ENCODE measurements at regions not wholly inside any gene's neighbourhood (a gene's known extent, or its start where the extent isn't known, plus 50 kb on each side); places are given as distances from the start of the nearest gene placed in this dataset.

DNA sequence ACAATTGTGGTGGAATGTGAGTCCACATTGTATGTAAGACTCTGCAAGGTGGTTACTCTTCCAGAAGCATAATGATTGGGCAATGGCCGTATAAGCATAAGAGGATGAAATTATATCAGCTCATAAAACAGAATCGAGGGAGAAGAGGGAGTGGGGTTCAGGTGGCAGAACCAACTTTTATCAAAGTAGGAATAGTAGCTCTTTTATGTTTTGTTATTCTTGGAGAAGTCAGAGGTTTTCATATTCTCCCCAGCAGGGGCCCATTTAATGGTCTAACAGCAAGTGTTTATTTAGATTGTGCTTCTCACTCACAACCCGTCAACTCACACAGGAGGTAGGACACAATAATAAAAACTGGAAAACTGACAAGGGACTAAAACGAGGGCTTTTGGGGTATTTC is 291.3 kb upstream of the CD180 start:
- no peak for DNase-seq (ENCODE audit: low spot score)
- FAIRE-seq: no peak

DNA sequence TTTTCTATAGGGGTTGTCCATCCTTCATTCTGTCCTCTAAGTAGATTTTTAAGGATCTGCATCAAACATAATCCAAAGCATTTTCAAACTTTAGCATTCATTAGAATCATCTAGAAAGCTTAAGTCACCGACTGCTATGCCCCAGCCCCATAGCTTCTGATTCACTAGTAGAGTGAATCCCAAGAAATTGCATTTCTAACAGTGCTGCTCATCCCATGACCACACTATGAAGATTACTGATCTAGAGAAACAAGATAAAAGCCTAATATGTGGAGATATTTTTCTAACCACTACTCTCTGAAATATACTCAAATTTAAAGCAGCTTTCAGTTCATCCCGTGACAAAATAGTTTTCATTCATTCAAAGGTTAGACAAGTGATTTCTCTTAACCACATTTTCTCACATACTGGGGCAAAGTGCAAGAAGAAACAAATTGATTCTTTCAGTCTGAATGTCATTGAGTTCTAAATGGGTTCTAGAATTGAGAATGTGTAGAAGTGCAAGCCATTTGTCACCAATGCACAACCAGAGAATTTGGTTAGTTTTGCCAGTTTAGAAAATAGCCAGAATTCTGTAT is 286.9 kb upstream of the CD180 start:
- DNase-seq (ENCODE audit: low spot score): no peak
- no peak for FAIRE-seq

DNA sequence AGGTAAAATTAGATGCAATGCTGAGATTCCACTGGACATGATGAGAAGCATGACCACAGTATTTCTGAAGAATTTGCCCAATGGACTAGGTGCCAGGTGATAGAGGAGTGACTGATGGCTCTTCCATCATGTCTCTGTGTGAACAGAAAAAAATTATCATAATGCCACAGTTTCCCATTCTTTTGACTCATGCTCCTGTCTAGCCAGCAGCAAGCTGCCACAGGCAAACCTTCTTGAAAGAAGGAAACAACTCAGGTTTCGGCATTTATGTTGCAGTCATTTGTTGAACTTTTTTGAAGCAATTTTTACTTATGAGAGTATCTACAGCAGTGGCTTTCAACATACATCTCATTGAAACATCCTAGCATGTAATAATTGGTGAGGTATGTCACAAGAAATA is 284.8 kb upstream of the CD180 start:
- DNase-seq (ENCODE audit: low spot score) (no peak), FAIRE-seq (no peak)

DNA sequence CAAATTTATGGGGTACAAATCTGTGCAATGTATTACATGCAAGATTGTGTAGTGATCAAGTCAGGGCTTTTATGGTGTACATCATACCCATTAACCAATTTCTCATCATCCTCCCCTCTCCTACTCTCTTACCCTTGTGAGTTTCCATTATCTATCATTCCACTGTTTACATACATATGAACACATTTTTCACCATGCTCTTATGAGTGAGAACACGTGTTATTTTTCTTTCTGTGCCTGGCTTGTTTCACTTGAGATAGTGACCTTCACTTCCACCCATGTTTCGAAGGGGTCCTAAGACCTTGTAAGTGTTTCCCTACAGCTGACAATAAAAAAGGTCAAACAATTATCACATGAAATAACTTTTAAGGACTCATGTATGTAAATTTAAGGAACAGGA is 281.7 kb upstream of the CD180 start:
- FAIRE-seq: no peak
- DNase-seq (ENCODE audit: low spot score): no peak

DNA sequence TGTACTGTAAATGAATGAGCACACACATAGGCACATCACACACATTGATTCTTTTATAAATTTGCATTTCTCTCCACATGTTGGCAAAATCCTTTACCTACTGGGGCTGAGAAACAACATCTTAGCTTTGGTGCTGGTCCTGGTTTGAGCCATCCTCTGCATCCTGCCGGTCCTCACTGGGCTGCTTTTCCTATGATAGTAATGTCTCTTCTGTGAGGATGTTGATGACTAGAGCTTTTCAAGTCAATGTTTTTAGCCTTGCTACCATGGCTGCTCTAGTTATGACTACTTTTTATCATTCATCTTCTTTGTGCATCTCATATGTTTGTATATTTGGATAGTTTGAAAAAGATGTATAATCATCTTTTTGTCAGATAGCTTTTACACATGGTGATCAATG is 280.4 kb upstream of the CD180 start:
- no peak for FAIRE-seq

DNA sequence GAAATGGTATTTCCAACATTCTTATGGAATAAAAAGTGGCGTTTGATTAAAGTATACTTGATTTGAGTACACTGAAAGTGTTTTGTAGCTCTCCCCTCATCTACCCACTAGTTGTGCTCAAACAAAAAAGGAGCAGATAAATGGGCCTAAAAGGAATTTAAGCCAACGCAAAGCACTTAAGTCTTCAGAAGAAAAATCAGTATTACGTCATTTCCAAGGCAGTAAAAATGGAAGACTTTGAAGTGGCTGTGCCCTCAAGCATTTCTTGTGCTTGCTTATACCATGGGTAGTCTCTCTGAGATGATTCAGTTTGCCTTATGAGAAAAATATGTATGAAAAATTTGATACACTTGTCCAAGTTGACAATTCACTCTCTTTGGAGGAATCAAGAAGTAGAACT is 279.9 kb upstream of the CD180 start:
- DNase-seq (ENCODE audit: low spot score) (no peak), FAIRE-seq (no peak)

More for the DNA sequence above, 280.4 kb upstream of the CD180 start:
- DNase-seq (ENCODE audit: low spot score): no peak

DNA sequence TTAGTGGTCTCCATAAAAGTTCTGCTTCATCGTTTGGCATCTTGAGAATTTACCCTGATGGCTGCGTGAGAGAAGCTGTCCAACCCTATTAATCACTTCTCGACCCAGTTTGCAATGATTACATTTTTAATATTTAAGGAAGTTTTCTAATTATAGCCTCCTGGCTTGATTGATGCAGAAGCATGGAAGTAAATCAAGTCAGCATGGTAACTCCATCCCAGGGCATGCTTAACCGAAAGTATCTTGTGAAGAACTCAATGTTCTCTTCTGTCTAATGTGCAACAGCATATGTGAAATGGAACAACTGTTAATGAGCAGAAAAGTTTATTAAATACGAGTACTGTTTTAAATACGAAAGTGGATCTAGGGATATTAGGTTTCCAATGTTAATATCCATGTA is 278.9 kb upstream of the CD180 start:
- no peak for FAIRE-seq
- no peak for DNase-seq (ENCODE audit: low spot score)

DNA sequence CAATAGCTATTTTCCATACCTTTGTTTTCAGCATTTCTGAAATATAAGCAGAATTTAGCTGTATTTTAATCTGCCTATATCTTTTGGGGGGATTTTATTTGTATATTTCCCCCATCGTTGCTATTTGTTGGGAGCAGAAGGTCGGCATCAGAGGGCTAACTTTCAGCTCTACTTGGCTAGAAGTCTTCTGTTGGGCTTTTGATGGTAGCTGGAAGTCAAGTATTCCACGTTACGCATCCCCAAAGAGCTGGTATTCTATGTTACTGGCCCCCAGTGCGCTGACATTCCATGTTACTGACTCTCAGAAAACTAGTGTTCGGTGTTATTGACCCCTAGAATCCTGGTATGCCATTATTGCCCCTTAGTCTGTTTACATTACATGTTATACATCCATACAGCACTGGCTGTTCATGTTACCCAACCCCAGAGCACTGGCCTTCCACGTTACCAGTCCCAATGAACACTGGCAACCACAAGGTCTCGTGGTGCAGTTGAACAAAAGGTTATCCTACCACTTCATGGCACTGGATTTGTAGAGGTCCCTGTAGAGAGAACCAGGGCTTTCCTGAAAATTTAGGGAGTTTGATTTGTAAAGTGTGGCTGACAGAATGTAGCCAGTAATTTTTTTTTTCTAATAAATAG is 278.1 kb upstream of the CD180 start:
- FAIRE-seq: no peak
- DNase-seq (ENCODE audit: low spot score): no peak

DNA sequence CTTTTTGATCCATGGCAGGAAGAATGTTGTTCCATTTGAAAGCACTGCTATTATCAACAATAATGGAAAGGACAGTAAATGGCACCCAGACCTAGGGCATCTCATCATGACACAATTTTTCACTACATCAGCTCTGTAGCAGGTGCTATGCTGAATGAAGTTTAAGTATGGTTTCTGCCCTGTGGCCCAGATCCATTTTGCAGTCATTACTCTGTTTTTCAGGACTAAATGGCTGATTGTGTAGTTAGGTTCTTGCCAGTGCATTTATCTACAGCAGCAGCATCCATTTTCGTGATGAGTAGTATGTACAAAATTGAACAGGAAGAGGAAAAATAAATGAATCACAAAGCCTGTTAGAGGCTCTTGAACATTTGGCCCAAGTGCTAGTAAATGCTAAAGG is 270.5 kb upstream of the CD180 start:
- FAIRE-seq (no peak), DNase-seq (ENCODE audit: low spot score) (no peak)

DNA sequence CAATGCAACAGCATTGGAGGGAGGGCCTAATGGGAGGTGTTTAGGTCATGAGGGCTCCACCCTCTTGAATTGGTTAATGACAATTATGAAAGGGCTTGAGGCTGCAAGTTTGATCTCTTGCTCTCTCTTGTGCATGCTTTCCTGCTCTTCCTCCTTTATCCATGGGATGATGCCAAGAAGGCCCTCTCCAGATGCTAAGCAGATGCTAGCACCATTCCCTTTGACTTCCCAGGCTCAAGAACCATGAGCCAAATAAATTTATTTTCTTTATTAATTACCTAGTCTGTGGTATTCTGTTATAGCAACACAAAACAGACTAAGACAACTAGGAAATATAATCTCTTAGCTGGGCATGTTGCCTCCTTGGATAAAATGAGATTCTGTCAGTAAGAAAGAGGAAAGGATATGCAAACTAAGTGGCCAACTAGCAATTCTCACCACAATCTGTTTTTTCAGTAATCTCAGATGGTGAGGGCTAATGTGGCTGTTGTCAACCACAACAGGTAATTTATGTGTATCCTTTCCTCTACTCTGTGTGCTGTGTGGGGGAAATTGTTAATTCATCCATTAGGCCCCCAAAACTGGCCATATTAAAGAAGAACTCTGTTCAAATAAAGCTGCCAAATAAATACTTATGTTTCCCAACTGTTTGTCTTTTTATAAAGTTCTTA is 269.1 kb upstream of the CD180 start:
- FAIRE-seq (no peak), DNase-seq (ENCODE audit: low spot score) (no peak)

DNA sequence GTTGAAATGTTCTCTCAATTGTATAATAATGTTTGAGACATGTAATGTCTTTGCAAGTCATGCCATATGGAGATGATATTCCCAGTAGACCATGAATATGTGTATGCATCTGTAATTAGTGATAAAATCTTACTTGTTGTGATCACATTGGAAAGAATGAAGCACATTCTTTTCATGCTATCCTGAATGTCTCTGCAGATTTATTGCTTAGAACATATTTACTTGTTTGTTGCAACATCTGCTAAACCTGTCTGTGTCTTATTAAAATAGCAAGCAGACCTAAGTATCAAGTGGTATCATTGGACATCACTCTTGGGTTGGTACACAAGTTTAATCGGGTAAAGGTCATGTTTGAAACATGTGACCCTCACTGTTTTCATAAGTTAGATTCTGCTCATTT is 265.5 kb upstream of the CD180 start:
- no peak for DNase-seq (ENCODE audit: low spot score)
- FAIRE-seq: no peak

DNA sequence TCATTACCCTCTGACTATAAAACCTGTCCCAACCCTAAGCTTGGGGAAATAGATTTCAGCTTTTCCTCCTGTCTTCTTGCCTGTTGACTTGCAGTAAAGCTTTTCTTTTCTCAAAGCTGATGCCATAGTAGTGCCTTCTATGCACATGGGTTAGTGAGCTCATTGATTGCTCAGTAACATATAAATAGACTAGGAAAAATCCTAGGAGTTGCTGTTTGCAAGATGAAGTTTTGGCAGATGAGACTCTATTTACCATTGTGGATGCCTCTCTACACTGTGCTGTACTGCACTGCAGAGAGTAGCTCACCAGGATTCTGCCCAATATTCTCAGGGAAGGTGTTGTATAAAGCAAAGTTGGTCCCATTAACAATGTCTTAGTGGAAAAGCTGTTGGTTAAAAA is 262.7 kb upstream of the CD180 start:
- FAIRE-seq: no peak
- DNase-seq (ENCODE audit: low spot score): no peak

DNA sequence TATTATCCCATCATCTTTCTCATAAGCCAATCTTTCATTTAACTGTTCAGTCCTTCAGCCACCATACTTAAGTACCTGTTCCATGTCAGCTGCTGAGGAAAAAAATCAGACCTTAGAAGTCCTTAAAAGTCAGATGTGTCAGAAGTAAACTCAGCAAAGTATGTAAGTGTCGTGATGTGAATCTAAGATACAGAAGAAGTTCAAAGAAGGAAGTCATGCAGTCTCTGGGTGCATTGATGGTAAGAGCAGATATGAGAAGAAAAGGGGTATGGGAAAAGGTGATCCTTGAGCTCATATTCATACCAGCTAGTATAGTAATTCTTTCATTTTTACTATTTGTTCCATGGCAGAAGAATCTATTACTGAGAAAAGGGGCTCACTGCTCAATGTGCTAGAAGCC is 259.4 kb upstream of the CD180 start:
- FAIRE-seq (no peak), DNase-seq (ENCODE audit: low spot score) (no peak)

DNA sequence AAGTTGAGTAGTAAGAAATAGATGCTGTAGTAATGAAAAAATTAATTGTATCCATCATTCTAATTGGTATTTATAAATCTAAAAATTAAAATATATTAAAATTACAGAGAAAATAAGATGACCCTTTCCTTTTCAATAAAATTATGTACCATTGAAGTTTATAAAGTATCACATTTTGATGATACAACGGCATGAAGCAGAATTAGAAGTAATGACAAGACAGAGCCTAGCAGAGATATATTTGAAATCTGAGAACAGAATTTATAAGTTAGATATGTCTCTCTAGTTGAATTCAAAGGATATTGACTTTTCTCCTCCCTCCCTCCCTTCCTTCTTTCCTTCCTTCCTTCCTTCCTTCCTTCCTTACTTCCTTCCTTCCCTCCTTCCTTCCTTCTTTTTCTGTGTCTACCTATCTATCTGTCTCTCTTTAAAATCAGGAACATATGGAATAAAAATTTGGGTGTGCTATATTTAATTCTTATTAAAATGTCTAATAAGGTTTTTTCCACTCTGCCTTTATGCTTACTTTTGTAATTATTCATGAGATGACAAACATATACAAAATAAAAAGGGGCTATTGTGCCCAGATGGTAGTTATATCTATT is 258.5 kb upstream of the CD180 start:
- DNase-seq (ENCODE audit: low spot score) (no peak), FAIRE-seq (no peak)

DNA sequence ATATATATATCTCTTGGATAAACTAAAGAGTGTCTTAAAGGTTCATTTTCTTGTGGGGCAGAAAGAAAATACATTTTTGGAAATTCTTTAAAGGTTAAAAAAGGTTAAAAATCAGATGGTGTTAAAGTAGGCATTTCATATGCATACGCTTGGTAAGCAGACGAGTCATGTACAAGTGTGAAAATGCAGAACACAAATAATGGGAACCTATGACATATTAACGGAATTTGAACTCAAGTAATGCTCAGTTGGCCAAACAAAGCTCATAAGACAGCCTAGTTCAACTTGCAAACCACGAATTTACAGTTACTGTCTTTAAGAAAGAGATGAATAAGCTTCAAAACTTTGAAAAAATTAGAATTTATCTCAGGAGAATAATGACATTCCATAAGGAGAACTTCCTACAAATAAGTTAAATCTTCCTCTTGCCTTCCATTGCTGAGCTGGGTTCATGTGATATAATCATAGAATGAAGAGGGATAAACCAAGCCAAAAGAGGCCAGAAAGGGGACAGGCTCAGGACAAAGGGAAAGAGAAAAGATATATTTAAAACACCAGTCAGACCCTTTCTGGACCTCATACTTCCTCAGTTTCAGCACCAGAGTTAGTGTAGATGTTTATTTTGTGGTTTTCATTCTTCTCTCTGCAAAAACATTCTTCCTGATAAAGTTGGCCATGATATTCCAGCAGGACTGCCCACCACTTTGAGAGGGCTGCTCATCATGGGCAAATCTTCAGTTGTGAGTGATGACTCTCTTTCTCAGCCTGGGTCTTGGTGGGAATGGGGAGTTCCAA is 256.7 kb upstream of the CD180 start:
- no peak for DNase-seq (ENCODE audit: low spot score)
- no peak for FAIRE-seq

DNA sequence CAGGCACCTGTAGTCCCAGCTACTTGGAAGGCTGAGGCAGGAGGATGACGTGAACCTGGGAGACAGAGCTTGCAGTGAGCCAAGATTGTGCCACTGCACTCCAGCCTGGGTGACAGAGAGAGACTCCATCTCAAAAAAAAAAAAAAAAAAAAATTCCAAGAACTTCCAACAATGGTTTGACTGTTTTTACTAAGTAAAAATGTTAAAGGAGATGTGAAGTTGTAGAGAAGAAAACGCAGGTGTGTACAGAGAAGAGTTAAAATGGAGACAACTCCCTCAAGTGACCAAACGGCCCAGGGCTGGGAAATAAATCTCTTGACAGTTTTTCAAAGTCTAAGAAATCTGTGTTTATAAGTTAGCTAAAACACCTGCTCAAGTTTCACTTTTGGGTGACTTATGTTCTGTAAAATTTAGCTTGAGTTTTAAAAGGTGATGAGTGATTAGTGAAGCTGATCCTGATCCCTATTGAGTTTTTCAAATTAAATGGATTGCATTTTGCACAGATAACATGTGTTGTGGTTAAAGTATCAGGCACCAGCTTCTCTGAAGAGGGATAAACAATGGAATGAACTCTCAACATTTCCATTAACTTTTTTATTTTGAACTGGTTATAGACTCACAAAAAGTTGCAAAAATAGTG is 255.2 kb upstream of the CD180 start:
- FAIRE-seq (no peak), DNase-seq (ENCODE audit: low spot score) (no peak)

DNA sequence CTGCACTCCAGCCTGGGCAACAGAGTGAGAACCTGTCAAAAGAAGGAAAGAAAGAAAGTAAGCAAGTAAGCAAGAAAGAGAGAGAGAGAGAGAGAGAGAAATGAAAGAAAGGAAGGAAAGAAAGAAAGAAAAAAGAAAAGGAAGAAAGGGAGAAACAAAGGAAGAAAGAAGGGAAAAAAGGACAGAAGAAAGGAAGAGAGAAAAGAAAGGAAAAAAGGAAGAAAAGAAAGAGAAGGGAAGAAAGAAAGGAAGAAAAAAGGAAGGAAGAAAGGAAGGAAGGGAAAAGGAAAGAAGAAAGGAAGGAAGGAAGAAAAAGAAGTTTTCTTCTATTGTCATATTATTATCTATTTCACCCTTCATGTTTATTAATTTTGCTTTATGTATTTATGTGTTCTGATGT is 251.1 kb upstream of the CD180 start:
- FAIRE-seq (no peak), DNase-seq (ENCODE audit: low spot score) (no peak)

DNA sequence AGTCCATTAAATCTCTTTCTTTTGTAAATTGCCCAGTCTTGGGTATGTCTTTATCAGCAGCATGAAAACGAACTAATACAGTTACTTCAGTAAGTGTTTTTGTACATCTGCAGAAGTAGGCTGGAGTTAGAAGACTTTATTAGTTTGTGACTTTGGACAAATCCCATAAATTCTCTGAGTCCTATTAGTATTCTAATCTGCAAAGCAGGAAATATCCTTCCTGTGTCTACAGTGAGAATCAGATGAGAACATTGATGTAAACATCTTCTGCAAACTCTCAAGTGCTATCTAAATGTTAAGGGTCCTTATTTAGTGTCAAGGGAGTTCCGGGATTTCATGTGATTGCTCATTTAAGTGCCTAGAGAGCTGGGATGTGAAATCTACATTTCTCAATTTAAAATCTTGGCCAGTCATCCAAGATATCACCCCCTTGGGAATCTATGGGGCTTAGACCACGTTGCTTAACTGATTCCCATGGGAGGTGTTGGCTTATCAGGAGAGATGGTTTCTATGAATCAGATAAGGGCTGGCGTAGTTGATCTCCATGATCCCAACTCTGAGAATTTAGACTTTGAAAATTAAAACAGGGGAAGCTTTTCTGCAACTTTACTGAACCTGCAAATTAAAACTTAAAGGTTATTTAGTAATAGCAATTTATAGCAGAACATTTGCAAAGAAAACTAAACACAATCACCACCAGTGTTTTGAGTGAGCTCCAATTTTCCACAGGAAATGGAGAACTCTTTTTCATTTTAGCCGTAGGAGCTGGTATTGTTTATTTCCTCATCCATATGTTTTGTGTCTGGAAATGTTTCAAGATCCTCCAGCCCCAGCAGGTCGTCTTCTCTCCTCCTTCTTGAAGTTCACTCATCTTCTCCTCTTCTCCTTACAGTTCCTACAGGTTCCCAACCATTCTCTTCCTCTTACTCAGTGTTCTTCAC is 241.6 kb upstream of the CD180 start:
- no peak for DNase-seq (ENCODE audit: low spot score)
- FAIRE-seq: no peak

DNA sequence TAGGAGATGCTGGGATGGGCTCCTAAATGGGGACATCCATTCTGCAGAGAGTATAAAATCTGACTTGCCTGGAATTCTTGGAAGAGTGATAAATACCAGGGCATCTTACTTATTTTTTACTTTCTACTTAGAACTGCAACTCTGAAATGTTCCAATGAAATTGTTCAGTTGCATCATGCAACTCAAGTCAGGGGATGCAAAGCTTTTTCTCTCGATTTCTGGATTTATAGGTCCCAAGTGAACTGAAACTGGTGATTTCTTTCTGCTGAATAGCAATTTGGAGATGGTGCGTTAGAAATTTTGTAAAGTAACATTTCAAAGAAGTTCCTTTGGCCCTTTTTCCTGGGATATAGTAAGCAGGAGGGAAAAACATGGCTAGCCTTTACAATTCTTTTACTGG is 238.4 kb upstream of the CD180 start:
- FAIRE-seq: no peak
- DNase-seq (ENCODE audit: low spot score): no peak

DNA sequence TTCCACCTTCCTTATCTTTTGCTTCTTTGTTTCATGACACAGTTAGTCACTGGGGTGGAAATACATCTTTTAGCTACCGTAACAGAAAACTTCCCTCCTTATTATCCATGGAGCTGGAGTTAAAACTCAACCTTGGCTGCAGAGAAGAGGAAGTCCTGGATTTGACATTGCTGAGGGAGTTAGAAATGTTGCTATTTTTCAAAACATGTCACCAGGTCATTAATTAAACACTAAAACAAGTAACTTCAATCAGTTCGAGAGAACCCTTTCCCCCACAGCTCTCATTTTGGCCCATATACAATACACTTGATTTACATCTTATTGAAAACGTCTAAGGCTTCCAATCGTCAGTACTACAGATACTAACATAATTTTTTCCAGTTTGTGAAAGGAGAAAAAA is 237.9 kb upstream of the CD180 start:
- FAIRE-seq: no peak
- no peak for DNase-seq (ENCODE audit: low spot score)
